ENCODE measurements at regions not wholly inside any gene's neighbourhood (a gene's known extent, or its start where the extent isn't known, plus 50 kb on each side); places are given as distances from the start of the nearest gene placed in this dataset.
"Not testable (repeated sequence)": the region's sequence is repeated elsewhere in the genome, so short reads cannot be mapped to it uniquely, and the experiment has no call there.

DNA sequence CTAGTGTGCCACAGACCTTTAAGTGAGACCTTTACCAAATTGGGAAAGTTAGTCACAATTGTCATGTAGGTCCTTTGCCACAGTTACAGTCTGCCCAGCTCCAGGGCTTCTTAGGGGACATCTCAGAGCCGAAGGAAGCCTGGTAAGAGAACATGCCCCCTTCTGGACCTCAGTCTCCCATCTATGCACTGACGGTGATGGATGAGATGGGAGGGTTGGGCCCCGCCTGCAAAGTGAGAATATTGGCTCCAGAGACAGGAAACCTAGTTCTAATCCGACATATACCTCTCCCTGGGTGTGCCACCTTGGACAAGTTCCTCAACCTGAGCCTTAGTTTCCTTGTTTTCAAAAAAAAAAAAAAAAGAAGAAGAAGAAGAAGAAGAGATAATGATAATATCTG lies 85.1 kb upstream of the NAV2 start:
- no peak for DNase-seq

DNA sequence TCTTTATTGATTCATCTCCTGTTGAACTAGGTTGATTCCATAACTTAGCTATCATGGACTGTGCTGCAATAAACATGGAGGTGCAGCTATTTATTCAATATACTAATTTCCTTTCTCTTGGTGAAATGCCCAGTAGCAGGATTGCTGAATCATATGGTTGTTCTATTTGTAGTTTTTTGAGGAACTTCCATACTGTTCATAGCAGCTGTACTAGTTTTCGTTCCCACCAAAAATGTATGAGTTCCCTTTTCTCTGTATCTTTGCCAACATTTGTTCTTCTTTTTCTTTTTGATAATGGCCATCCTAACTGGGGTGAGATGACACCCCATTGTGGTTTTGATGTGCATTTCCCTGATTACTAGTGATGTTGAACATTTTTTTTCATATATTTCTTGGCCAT lies 87.2 kb upstream of the NAV2 start:
- no peak for DNase-seq

DNA sequence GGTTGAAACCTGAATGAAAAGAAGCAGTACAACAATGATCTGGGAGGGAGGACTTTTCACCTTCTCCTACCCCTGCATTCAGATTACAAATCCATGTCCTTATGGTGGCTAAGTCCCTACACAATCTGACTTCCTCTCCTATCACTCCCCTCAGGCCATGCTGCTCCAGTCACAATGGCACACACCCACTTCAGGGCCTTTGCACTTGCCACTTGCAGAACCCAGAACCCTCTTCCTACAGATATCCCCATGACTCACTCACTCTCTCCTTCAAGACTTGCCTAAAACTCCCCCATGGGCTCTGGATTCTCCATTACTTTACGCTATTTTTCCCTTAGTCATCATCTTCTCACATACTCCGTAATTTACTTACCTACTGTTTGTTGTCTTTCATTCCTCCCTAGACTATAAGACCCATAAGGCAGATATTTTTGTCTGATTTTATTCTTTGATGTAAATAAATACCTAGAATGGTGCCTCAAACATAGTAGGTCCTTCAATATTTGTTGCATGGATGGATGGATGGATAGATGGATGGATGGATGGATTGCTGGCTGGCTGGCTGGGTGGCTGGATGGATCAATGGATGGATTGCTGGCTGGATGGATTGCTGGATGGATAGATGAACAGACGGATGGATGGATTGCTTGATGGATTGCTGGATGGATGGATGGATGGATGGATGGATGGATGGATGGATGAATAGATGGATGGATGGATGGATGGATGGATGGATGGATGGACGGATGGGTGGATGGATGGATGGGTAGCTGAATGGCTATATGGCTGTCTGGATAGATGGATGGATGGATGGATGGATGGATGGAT lies 94.7 kb upstream of the NAV2 start:
- no peak for DNase-seq

DNA sequence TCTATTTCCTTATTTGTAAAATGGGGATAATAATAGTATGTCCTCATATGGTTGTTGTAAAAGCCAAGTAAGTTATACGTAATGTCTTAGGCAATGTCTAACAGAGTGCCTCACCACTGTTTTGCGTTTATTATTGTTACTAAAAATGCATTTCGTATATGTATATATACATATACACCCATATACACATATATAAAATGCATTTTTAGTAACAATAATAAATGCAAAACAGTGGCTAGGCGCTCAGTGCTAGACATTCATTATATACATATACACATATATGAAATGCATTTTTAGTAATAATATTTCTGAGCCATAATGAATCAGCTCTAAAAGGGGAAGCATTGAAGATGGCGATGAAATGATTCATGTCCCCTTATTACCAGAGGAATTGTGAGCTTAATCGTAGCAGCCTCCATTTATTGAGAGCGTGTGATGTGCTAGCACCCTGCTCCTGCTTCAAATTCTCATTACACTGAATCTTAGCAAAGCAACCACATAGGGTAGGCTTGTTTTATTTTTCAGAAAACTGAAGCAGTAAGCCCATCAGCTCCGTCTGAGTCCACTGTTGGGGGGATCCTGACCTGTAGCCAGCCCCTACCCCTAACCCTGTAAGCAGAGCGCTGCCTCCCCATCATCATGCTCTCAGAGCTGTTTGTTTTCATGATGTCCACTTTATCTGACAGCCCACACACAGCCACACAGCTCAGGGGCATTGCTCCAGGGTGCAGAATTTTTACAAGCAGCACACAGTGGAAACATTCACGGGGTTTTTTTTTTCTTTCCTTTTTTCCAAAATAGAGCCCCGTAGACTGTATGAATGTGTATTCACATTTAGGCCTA lies 97.1 kb upstream of the NAV2 start:
- DNase-seq, result no peak

DNA sequence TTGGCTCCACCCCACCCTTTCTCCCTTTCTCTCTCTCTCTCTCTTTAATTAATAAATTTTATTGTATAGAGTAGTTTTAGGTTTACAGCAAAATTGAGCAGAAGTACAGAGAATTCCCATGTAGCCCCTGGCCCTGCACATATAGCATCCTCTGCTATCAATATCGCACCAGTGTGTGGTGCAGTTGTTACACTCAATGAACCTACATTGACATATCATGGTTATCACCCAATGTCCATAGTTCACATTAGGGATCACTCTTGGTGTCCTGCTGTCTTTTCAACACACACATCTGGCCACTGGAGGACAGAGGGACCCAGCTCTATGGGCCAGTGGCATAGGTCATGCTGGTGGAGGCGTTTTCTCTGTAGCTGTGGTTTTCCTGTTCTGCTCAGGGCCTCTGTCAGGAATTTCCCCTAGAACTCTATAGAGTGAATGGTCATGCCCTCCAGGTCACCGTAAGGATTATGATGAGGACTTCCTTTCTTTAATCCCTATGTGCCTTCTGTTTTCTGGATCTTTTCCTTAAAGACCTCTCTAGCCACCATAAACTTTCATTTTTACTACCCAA lies 98.2 kb upstream of the NAV2 start:
- DNase-seq, result peak in 2 of 56 donors; percentile 8 to 16

DNA sequence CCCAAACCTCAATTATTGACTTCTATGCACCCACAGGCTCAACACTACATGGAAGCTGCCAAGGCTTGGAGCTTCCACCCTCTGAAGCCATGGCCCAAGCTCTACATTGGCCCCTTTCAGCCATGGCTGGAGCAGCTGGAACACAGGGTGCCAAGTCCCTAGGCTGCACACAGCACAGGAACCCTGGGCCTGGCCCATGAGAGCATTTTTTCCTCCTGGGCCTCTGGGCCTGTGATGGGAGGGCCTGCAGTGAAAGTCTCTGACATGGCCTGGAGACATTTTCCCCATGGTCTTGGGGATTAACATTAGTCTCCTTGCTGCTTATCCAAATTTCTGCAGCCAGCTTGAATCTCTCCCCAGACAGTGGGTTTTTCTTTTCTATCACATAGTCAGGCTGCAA lies 100.6 kb upstream of the NAV2 start:
- DNase-seq, result not testable (repeated sequence)

DNA sequence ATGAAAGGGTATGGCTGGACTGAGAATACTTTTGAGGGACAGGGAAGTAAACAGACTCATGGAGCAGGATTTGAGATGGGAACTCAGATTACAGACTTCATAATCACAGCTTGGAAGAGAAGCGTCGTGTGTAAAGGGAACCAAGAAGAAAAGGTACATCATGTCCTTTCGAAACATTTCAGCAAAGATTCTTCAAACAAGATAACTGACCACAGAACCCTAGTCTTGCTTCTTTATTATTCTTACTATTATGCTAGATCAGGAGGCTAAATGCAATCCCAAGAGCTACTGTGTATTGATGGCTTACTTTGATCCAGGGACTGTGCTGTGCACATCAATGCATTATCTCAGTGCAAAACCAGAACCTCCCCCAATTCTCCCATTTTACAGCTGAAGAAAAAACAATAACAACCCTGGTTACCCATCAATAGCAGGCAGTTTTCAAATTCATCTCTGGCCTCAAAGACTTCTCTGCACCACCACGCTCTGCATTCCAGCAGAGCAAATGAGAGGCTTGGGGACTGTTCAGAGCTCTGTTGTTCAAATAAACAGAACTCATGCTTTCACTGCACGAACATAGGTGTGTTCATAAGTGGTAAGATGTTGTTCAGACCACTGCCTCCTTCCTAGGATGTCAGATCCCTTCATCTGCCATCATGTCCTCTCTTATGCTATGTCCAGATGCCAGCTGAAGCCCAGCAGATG lies 104.8 kb upstream of the NAV2 start:
- no peak for DNase-seq

DNA sequence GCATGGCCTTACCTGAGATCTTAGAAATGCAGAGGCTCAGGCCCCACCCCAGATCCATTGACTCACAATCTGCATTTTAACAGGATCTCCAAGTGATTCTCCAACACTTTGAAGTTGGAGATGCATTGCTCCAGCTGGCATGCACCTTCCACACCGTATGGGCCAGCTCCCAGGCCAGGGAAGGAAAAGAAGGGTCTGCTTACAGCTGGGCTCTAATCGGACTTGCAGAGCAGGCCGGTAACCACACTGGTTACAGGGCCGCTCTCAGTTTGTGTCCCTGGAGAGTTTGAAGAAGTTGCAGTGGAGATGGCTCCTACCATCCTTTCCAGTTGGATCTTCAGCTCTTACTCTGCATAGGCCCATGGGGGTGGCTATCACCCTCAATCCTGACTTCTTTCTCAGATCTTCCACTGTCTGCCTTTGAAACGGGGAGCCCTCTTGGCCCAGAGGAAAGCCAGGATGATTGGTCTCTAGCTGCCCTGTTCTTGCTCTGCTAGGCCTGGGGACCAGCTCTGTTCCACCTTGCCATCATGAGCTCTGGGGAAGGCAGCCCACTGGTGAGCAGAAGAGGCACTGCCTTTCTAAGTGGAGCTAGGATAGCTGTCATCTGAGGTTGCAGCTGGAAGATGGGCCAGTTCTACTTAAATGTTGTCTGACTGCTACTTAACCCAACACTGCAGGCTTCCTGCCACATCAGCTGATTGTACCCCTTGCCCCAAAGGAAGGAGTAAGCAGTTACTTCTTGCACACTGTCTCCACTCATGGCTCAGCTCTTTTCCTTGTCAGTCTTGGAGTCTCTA lies 105.6 kb upstream of the NAV2 start:
- DNase-seq, result no peak

DNA sequence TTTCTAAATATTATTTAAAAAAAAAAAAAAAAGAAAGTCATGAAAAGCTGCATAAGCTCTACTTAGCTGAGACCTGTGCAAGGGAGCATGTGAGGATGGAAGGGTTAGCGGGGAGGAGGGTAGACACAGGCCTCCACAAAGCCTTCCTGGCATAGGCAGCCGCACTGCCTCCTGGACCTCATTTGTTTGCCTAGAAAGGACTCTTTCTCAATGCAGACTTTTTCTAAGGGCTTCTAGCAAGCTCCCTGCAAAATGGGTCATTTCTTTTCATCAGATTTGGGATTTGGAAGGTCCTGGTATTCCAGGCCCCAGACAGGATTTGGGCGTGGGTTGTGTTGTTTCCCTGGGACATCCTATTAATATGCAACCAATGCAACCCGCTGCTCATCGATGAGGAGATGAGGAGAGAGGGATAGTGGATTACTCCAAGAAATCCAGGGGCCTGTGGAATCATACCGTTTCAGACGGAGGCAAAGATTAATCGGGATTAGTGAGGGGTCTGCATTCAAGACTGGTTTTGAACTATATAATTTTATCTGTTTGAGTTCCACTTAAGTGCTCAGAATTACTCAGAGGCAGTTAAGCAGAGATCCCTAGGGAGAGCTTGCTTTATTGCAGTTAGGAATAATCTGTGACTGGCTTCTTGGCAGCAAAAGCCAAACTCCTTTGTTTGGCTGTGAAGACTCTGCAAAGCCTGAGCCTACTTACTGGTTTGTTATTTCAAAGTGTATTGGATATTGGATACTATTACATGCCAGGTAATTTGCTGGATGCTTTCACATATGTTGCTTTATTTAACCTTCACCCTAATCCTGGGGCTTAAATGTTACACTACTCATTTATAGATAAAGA lies 106.9 kb upstream of the NAV2 start:
- DNase-seq, result peak in 3 of 56 donors; percentile 19 to 23 (median 21)

DNA sequence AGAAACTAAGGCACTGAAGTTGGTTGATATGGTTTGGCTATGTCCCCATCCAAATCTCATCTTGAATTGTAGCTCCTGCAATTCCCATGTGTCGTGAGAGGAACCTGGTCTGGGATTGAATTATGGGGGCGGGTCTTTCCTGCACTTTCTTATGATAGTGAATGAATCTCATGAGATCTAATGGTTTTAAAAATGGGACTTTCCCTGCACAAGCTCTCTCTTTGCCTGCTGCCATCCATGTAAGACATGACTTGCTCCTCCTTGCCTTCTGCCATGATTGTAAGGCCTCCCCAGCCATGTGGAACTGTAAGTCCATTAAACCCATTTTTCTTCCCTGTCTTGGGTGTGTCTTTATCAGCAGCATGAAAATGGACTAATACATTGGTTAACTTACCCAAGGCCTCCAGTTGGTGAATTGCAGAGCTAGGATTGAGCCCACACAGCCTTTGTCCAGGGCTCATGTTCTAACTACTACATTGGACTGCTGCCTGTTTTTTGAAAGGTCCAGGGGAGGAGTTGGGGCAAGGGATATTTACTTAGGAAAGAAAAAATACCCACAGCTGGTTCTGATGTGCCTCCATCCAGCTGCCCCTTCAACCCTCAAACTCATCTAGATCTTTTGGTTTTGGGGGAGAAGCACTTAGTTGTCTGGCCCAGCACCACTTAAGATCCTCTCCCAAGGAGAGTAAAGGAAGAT lies 107.8 kb upstream of the NAV2 start:
- DNase-seq, result no peak

DNA sequence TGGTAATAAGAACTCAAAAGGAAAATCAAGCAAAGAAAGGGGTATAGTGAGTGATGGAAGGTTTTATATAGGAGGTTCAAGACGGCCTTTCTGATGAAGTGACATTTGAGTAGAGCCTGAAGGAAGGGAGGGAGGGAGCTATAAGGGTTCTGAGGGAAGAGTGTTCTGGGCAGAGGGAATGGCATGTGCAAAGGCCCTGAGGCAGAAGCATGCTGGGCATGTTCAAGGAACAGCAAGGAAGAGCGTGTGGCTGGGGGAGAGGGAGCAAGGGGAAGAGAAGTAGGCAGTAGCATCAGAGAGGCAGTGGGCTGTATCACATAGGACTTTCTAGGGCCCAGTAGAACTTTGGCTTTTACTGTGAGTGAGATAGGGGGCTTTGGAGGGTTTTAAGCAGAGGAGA lies 108.9 kb upstream of the NAV2 start:
- no peak for DNase-seq

DNA sequence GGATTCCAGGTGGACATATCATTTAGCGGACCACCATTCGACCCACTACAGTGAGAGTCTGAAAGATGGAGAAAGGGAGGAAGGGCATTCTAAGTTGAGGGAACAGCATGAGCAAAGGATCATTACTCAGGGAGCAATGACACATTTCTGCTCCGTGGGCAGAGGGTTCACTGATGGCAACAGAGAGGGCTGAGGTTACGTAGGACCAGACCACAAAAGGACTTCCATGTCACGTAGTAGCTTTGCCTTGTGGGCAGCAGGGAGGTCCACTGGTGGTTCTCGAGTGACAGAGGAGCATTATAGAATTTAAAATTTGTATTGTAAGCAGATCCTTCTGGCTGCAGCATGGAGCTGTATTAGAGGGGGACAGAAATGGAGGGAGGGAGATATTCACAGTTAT lies 109.7 kb upstream of the NAV2 start:
- DNase-seq, result no peak

DNA sequence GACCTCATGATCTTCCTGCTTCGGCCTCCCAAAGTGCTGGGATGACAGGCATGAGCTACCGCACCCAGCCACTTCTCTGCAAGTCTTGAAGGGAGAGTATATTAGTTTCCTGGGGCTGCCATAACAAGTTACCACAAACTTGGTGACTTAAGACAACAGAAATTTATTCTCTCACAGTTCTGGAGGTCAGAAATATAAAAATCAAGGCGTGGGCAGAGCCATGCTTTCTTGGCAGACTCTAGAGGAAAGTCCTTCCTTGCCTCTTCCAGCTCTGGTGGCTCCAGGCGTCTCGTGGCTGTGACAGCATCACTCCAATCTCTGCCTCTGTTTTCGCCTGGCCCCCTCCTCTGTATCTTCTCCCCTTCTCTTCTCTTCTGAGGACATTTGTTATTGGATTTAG lies 110.2 kb upstream of the NAV2 start:
- no peak for DNase-seq

DNA sequence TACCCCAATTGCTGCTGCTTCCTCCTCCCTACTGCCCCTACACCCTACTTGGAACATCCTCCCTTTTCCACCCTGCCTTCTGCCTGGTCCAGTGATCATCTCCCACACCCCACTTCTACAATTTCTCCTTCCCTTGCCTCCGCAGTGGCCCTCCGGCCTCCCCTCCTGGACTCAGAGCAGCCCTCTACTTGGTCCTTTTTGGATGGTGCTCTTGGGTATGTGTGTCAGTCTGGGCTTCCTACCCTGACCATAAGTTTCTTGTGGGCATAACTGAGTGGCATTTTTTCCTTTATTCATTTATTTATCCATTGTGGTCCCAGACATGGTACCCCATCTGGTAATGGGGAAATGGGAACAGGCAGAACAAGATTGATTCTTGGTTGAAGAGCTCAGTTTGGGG lies 111.4 kb upstream of the NAV2 start:
- DNase-seq, result no peak

DNA sequence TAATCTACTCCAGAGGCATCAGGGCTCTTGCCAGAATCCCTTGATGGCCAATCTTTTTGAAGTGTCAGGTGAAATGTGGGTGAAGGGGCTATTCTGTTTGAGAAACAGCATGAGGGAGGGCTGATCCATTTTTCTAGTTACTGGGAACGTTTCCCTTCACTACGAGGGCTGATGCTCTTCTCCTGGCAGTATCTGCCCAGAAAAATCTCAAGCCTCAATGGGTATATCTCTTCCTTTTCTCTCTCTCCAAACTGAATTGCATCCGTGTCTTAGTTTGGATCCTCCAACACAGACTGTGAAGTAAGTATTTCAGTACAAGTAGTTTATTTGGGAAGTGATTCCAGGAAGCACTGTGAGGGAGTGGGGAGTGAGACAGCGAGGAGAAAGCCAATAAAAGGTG lies 113.0 kb upstream of the NAV2 start:
- DNase-seq, result no peak

DNA sequence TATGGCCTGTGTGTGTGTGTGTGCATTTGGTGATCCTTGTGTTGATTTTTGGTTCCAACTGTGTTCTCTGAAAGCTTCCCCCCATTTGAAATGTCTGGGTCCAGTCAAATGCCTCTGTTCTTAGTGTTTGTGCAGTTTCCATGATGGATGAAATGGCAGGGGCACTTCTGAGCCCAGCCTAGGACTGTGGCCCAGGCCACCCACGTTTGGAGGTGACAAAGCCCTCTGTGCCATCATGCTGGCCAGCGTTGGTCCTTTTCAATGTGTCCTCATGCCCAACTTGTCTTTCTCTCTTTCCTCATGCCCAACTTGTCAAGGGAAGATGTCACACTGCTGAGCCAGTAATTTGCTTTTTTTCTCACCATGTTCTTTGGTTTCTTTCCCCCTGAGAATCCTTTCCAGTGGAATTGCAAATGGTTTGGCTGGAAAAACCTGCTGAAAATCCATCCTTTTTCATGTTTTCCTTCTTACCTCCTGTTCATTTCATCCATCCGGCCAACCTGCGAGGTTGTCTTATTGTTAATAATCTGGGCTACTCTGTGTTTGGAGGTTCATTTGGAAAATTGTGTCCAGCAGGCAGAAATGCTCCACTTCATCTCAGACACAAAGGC lies 113.7 kb upstream of the NAV2 start:
- DNase-seq, result no peak

DNA sequence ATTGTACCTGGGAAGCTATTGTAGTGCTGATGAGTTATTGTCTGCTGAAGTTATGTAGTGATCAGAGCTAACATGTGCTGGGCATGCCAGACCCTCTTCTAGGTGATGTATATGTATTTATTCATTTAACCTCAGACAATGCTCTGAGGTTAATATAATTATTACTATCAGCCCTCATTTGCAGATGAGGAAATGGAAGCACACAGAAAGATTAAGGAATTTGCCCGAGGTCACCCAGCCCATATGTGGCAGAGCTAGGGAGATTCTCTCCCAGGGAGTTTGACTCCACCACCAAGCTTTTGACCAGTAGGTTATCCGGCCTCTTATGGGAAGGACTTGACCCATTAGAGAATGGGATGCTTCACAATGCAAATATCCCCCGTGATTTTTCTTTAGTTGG lies 114.2 kb upstream of the NAV2 start:
- no peak for DNase-seq

DNA sequence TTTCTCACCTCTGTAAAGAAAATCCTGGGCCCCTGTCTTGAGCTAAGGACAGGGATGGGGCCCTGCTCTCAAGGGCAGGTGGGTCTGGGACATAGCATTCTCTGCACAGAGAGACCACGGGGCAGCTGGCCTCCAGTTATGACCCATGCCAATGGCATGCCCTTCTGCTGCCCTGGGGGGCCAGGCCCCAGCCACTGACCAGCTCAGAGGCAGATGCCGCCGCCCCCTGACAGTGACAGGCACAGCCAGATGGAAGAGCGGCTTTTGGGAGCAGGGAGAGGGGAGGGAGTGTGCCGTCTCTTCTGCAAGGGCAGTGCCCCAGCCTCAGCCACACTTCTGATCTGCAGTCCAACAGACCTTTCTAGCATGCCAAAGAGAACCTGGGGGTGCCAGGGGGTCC lies 114.8 kb upstream of the NAV2 start:
- DNase-seq, result no peak

DNA sequence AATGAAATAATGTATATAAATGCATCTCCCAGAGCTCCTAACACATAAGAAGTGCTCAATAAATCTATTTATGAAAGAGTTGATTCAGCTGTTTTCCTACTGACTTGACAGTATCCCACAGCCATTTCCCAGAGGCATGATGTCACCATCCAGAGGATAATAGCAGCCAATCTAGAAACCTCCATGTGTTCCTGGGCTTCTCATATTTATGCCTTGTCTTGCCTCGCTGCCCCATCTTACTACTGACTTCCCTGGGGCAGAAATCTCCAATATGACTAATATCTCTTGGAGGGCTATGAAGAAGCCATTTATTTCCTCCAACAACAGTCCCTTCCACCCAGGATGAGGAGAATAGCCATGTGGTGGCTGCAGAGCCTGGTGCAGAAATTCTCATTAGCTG lies 115.4 kb upstream of the NAV2 start:
- DNase-seq, result no peak
